GM21737 (cell line): ENCODE measurements at regions not wholly inside any gene's neighbourhood (a gene's known extent, or its start where the extent isn't known, plus 50 kb on each side); places are given as distances from the start of the nearest gene placed in this dataset.
A peak's percentile ranks its signal among the peaks of the same experiment; 100 is the strongest.

ENCODE experiments used
- ATAC-seq: cut with Tn5 transposase; IDR thresholded peaks from one replicate; pipeline ENCODE4 v1.9.1; 2021; ENCODE audit warnings: mild to moderate bottlenecking, moderate library complexity; ENCODE audit not compliant: unreplicated experiment

DNA sequence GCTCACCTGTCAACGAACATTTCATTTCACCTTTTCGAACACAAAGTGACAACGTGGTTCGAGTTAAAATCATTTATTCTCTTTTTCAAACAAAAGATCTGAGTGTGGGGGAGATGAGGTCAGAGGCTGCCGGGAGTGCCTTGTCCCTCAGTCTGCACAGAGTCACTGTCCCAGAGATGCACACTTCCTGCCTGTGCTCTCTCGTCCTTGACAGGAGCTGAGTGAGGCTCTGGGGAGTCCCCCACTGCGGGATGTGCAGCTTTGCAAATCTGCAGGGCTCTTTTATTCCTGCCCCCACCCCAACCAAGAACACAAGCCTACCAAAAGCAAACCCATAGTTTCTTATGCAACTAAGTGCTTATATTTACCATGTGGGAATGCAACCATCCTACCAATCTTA lies 497.8 kb downstream of the EIPR1 start:
- peak; percentile 100 for ATAC-seq

GRCh38 chr2:2879071-2879470 lies 498.5 kb downstream of the EIPR1 start:
- no peak for ATAC-seq

DNA sequence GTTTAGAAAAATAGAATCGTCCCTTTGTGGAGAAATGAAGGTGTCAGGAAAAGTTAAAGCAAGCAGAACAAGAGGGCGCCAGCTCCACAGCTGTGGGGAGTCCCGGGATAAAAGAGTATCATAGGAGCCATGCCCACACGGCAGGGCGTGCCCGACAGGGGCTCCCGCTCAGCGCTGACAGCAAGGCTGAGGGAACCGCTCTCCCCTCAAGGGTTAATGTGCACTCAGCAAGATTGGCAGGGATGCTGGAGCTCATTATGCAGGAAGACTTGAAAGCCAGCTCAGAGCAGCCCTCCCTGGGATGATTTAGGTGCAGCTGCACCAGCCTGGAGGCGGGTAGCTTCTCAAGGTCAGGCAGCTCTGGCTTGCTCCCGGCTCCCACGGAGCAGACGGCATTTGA lies 500.2 kb downstream of the EIPR1 start:
- no peak for ATAC-seq

DNA sequence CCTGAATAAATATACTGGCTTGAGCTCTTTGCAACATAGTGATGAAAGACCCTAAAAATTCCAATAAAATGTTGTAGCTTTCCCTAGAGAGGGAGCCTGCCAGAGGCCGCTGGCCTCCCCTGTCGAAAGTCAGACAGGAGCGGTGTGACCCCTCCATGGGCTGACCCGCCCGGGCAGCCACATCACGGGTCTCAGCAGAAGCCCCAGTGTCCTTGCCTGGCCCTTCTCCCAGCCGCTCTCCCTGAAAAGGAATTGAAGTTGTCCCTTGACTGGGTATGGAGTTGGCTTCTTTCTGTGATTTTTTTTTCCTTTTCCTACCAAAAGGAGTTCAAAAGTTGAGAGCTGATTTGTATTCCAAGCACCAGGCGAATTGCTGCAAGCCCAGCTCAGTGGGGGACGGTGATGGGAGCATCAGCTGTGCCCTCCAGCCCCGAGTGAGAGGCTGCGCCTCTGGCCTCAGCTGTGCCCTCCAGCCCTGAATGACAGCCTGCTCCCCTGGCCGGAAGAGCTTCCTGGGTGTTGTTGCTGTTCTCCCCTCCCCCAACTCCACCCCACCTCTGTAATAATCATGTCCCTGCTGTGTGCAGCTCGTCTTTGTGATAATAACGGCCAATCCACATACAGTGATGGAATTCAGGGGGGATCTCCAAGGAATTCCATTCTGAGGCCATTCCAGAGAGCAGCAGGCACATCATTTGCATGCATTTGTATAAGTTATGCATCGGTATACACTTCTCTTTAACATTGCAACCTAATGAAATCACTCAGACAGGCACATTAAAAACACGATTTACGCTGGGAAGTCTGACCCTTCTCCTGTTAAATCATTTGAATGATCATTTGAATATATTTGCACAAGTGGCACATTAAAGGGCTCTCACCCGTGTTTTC lies 501.0 kb downstream of the EIPR1 start:
- no peak for ATAC-seq

DNA sequence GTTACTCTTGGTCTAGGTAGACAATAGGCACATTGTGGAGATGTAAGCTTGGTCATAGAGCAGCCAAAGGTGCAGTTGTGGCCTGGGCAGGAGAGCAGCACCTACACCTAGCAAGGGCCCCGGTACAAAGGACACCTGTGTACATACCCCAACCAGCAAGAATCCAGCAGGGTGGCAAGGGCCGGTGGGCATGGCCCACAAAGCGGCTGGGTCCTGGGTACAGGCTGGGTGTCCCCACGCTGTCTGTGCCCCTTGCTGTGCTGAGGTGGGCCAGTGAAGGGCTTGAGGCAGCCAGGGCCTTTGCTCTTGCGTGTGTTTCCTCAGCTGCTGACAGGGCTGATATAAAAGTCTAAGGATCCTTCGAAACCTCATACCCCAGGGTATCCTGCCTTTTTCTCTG lies 501.8 kb downstream of the EIPR1 start:
- ATAC-seq: no peak

DNA sequence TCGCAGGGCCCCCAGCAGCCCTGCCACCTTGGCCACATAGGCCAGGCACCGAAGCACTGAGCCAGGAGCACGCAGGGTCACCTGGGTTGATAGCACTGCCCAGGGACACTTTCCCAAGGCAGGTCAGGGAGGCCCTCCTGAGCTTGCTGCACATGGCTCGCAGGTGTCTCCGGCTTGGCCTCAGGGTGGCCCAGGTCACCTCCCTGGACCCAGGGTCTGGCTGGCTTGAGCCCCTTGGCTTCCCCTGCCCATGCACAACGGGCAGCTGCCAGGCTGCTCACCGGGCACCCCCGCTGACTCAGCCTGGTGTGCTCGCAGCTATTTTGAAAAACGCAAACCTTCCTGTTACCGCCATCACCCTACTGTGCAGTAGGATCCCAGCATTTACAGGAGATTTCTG lies 502.3 kb downstream of the EIPR1 start:
- ATAC-seq: no peak

GRCh38 chr2:2874805-2875204 lies 502.8 kb downstream of the EIPR1 start:
- no peak for ATAC-seq

- no peak for ATAC-seq
These were observed 503.3 kb downstream of the EIPR1 start for GRCh38 chr2:2874341-2874740.

- no peak for ATAC-seq
These were observed 504.2 kb downstream of the EIPR1 start for GRCh38 chr2:2873450-2873811.

- no peak for ATAC-seq
These were observed 504.7 kb downstream of the EIPR1 start for GRCh38 chr2:2872713-2873449.

DNA sequence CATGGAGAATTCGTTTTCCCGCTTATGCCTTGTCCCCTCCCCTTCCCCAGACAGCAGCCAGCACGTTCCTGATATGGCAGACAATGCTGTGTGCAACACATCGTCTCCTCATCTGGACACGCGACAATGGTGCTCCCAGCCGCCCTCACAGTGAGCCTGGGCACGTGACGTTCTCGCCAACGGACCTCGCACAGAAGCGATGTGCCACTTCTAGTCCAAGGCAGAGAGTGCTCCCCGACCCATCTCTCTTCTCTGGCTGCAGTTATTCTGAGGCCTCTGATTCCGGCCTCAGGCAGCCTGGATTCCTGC lies 505.4 kb downstream of the EIPR1 start:
- no peak for ATAC-seq

- ATAC-seq: no peak
These were observed 505.9 kb downstream of the EIPR1 start for GRCh38 chr2:2871480-2872308.

DNA sequence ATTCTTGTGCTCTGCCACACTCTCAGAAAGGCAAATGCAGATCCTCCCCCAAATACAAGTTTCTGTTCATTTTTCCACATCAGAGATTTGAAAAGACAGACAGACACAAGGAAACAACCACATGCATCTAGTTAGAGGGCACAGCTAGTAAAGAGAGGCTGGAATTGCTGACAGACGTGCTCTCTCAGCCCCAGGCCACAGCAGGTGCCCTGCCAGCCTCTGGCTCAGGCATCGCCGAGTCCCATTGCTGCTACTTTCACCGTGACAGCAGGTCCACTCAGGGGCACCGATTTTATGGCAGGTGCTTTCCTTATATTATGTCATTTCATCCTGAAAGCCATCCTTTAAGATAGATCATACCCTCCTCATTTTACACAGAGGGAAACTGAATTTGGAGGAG lies 507.5 kb downstream of the EIPR1 start:
- ATAC-seq: no peak

- ATAC-seq: no peak
These were observed 508.1 kb downstream of the EIPR1 start for GRCh38 chr2:2869553-2869952.

DNA sequence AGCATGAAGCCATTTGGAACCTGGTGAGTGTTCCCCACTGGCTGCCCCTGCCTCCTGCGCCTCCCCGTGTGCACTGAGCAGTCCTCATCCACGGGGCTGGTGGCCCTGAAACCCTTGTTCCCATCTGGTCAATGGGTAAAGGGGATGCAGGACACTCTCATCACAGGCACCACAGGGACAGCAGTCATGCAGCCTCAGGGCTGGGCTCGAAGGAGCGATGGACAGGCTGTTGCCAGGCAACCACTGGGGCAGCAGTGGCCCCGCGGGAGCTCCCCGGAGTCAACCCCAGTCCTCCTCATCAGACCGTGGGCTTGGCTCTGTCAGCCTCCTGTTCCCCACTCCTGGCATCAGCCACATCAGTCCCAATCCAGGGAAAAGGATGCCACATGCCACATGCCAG lies 509.5 kb downstream of the EIPR1 start:
- no peak for ATAC-seq

DNA sequence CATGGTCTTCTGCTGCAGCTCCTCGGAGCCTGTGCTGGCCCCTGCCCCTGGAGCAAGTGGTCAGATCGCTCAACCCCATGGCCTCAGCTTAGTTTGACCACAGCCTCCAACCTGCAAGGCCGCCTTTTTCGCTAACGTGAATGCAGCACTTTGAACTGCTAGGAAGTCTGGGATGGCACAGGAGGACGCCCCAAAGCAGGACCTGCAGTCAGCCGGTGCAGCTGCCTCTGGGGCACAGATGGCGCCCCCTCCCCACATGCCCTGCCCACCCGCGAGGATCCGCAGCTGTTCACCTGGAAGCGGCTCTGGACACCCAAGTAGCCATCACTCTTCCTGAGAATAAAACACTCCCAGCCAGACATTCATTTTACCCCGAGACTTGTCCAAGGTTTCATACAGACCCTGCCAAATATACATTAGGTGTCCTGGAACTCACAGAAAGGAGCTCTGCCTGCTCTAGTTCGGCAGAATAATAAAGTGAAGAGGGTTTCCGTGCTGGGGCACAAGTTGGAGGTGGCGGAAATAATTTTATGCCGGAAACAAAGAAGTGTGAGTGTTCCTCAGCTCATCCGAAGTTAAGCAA lies 510.1 kb downstream of the EIPR1 start:
- ATAC-seq: no peak

GRCh38 chr2:2866459-2866858 lies 511.2 kb downstream of the EIPR1 start:
- no peak for ATAC-seq

DNA sequence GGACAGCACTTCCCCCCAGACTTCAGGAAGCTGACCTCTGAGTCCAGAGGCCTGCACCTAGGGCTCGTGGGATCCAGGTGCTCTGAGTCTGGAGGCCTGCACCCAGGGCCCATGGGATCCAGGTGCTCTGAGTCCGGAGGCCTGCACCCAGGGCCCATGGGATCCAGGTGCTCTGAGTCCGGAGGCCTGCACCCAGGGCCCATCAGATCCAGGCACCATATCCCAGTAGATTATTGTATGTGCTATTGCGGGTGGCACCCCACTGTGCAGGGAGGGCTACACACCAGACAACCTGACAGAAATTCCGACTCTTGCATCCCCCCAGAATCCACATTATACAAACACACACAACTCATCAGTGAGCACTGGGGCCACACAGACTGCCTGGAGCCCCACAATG lies 515.2 kb downstream of the EIPR1 start:
- no peak for ATAC-seq

- no peak for ATAC-seq
These were observed 515.9 kb downstream of the EIPR1 start for GRCh38 chr2:2861666-2862240.

GRCh38 chr2:2860589-2861300 lies 516.9 kb downstream of the EIPR1 start:
- ATAC-seq: no peak
